Mesothelial cell of epicardium (in vitro differentiated cells): ENCODE measurements at regions not wholly inside any gene's neighbourhood (a gene's known extent, or its start where the extent isn't known, plus 50 kb on each side); places are given as distances from the start of the nearest gene placed in this dataset.

ENCODE experiments used
- DNase-seq, 2 experiments: peaks; one replicate each; pipeline ENCODE4 v3.0.0; 2021; ENCODE audit warnings: low spot score in 2 of 2; ENCODE audit not compliant: unreplicated experiment in 2 of 2
- H3K27ac Mint-ChIP-seq: 2 replicates; pipeline ENCODE4 v1.8.0; 2021; ENCODE audit warnings: mixed read lengths
- H3K27me3 Mint-ChIP-seq: 2 replicates; pipeline ENCODE4 v1.8.0; 2021; ENCODE audit warnings: low read depth, mixed read lengths
- H3K36me3 Mint-ChIP-seq: 2 replicates; pipeline ENCODE4 v1.8.0; 2021; ENCODE audit warnings: mixed read lengths
- H3K4me1 Mint-ChIP-seq: 2 replicates; pipeline ENCODE4 v1.8.0; 2021; ENCODE audit warnings: mixed read lengths
- H3K4me3 Mint-ChIP-seq: 2 replicates; pipeline ENCODE4 v1.8.0; 2021; ENCODE audit warnings: mild to moderate bottlenecking, moderate library complexity, mixed read lengths
- H3K9me3 Mint-ChIP-seq: 2 replicates; pipeline ENCODE4 v1.8.0; 2021; ENCODE audit warnings: mixed read lengths
- TF ChIP-seq, protein P1 (sequence below): fragments of 200-600 bp; sonication (generic); IDR thresholded peaks from one replicate; pipeline ENCODE4 v1.5.0; 2021; ENCODE audit warnings: antibody characterized with exemption; ENCODE audit not compliant: unreplicated experiment

DNA sequence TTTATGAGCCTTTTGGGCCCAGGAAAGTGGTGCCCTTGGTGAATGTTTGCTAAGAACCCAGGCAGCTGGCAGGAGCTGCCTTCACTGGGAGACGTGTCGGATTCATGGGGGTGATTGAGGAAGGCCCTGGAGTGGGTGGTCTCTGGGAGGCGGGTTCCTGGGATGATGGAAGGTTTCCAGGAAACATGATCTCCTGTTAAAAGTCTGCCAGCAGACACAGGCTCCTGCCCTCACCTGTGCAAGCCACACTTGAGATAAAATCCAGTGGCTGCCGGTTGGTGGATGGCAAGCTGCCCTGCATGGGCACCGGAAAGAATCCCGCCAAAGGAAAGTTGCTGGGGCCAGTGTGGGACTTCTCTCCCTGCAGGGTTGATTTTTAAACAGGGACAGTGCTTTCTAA lies 189.0 kb upstream of the CIBAR2 start:
- no peak overlapping the region for H3K27ac Mint-ChIP-seq
- H3K4me1 Mint-ChIP-seq, result peaks cover 39% of the 10 kb centered on the region
- peaks cover 1% of the 10 kb centered on the region for H3K36me3 Mint-ChIP-seq
- H3K27me3 Mint-ChIP-seq, result no peaks in the 10 kb centered on the region
- H3K9me3 Mint-ChIP-seq, result no peaks in the 10 kb centered on the region
- no peak for DNase-seq
- TF ChIP-seq, protein P1, sequence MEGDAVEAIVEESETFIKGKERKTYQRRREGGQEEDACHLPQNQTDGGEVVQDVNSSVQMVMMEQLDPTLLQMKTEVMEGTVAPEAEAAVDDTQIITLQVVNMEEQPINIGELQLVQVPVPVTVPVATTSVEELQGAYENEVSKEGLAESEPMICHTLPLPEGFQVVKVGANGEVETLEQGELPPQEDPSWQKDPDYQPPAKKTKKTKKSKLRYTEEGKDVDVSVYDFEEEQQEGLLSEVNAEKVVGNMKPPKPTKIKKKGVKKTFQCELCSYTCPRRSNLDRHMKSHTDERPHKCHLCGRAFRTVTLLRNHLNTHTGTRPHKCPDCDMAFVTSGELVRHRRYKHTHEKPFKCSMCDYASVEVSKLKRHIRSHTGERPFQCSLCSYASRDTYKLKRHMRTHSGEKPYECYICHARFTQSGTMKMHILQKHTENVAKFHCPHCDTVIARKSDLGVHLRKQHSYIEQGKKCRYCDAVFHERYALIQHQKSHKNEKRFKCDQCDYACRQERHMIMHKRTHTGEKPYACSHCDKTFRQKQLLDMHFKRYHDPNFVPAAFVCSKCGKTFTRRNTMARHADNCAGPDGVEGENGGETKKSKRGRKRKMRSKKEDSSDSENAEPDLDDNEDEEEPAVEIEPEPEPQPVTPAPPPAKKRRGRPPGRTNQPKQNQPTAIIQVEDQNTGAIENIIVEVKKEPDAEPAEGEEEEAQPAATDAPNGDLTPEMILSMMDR, result no peak
- H3K4me3 Mint-ChIP-seq, result no peak overlapping the region

DNA sequence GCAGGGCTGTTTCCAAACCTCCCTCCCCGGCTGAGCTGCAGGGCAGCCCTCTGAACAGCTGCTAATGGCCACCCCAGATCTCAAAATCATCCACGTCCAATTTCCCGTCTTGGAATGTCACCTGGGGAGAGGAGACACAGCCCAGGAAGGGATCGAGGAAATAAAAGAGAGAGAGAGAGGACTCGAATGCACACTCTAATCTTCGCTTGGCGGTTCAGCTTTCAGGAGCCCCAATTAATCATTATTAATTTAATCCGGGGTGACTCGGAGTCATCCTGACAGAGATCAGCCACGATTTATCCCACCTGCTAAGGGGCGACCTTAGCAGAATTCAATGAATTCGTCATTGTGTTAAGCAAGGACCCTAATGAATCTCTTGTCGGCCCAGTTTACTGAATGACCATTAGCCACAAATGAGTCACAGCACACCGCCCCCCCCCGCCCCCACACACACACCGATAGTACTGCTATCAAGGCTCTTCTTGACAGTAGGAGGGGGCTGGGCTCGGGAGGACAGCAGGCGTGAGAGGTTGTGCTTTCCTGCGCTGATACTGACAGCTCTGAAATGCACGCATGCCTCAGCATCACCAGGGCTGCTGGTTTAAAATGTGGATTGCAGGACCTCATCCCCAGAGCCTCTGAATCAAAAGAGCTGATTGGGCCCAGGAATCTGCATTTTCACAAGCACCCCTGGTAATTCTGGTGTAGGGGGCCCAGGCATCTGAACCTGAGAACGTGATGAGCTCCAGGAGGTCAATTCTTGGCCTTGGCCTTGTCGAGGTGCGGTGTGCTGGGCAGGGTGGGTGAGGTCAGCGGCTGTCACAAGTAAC lies 190.0 kb upstream of the CIBAR2 start:
- Mint-ChIP-seq H3K4me3 (peak overlapping the region; percentile 26), H3K27me3 (no peaks in the 10 kb centered on the region), H3K27ac (peak overlapping the region; percentile 16), H3K9me3 (no peaks in the 10 kb centered on the region), H3K36me3 (no peaks in the 10 kb centered on the region), H3K4me1 (peaks cover 45% of the 10 kb centered on the region)
- no peak for DNase-seq
- TF ChIP-seq, protein P1, result no peak

DNA sequence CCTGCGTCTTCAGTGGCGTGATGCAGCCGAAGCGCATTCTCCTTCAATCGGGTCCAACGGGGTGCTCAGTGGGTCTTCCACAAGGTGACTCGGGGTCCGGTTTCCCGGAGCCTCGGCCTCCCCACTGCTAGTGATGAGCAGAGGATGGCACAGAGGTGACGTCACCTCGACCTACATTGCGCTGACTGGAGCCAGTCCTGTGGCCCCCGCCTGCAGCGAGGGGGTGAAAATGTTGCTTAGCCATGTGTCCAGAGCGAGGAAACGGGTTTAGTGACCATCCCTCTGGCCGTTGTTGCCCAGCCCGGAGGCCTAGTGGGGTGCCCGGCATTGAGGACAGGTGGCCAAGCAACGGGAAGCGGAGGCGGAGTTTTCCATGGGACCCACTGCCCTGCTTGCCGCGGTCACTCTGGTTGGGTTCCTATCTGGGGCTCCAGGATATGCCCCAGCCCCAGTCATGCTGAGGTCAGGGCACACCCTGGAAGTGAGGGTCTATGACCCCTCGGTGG lies 190.6 kb upstream of the CIBAR2 start:
- peaks cover 42% of the 10 kb centered on the region for H3K4me1 Mint-ChIP-seq
- peak overlapping the region; percentile 46 for H3K4me3 Mint-ChIP-seq
- no peaks in the 10 kb centered on the region for H3K27me3 Mint-ChIP-seq
- H3K9me3 Mint-ChIP-seq, result no peaks in the 10 kb centered on the region
- no peaks in the 10 kb centered on the region for H3K36me3 Mint-ChIP-seq
- H3K27ac Mint-ChIP-seq, result no peak overlapping the region
- no peak for DNase-seq
- TF ChIP-seq, protein P1, result no peak

DNA sequence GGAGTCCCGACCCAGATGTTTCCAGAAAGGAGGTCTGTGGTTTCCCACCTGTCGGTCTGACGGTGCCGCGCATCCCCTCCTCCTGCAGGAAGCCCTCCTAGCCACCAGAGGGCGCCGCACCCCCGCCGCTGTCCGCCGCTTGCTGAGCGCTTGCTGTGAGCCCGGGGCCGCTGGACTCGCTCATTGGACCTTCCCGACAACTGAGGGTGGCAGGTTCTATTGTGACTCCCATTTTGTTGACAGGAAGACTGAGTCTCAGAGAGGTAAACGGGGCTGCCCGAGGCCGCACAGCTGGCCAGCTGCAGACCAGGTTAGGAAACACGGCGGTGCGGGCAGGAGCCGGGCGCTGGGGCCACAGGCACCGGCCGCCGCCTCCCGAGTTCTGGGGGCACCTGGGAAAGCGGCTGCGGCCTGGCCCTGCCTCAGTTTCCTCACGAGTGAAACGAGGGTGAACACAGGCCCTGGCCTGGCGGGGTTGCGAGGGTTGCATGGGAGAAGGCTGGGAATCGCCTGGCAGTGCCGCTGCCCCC lies 191.1 kb upstream of the CIBAR2 start:
- Mint-ChIP-seq H3K27ac (no peak overlapping the region), H3K27me3 (no peaks in the 10 kb centered on the region), H3K9me3 (no peaks in the 10 kb centered on the region), H3K36me3 (no peaks in the 10 kb centered on the region), H3K4me1 (peaks cover 46% of the 10 kb centered on the region), H3K4me3 (peak overlapping the region; percentile 46)
- peak; percentile 63 to 85 for DNase-seq
- TF ChIP-seq, protein P1, result peak; percentile 94

DNA sequence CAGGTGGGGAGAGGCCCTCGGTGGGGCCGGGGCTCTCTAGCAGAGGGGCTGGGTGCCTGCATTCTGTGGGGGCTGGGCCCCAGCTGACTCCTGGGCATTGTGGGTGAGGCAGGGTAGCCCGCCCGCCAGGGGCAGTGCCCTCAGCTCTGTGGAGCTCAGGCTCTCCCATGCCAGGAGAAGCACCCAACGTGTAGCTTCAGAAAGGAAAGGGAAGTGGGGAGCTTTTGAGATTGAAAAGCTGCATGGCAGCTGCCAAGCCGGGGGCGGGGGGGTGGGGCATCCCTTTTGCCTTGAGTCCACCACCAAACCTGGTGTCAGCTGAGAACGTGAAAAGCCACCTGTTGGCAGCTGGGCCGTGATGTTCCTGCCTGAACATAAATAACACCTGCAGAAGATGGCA lies 192.1 kb upstream of the CIBAR2 start:
- no peak for DNase-seq
- H3K36me3 Mint-ChIP-seq, result no peaks in the 10 kb centered on the region
- no peak overlapping the region for H3K4me3 Mint-ChIP-seq
- peaks cover 48% of the 10 kb centered on the region for H3K4me1 Mint-ChIP-seq
- TF ChIP-seq, protein P1, result no peak
- H3K9me3 Mint-ChIP-seq, result no peaks in the 10 kb centered on the region
- H3K27me3 Mint-ChIP-seq, result no peaks in the 10 kb centered on the region
- H3K27ac Mint-ChIP-seq, result no peak overlapping the region
